ENCODE measurements at regions not wholly inside any gene's neighbourhood (a gene's known extent, or its start where the extent isn't known, plus 50 kb on each side); places are given as distances from the start of the nearest gene placed in this dataset.

DNA sequence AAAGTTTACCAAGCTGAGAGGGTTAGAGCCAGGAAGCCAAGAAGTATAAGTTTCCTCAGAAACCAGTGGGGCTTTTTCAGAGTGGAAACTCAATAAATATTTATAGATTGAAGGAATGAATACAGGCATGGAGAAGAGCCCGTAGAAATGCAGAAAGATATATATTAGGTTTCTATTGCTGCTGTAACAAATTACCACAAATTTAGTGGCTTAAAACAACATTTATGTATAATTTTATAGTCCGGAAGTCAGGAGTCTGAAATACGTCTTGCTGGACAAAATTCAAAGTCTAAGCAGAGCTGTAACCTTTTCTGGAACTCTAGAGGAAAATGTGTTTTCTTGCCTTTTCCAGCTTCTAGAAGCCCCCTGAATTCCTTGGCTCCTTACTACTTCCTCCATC, 107.3 kb upstream of the SEMA3D start:
- Histone ChIP-seq H3K4me1 (no peaks in the 10 kb centered on the region), H3K36me3 (no peaks in the 10 kb centered on the region), H3K9me3 (replicated peaks) (no peaks in the 10 kb centered on the region), H3K27ac (replicated peaks) (no peak overlapping the region), H3K4me3 (no peak overlapping the region), H3K27me3 (ENCODE audit: low read depth) (no peaks in the 10 kb centered on the region)
- intact Hi-C loops (cut with micrococcal nuclease) = no loop called here
- DNase-seq = no peak
- no peak for TF ChIP-seq CTCF (IDR thresholded peaks at IDR 0.05; ENCODE audit: borderline replicate concordance)

- no peak for DNase-seq
- Histone ChIP-seq H3K36me3 (no peaks in the 10 kb centered on the region), H3K9me3 (replicated peaks) (no peaks in the 10 kb centered on the region), H3K27me3 (ENCODE audit: low read depth) (no peaks in the 10 kb centered on the region), H3K27ac (replicated peaks) (no peak overlapping the region), H3K4me1 (no peaks in the 10 kb centered on the region), H3K4me3 (no peak overlapping the region)
- intact Hi-C loops (cut with micrococcal nuclease) = no loop called here
- TF ChIP-seq CTCF (IDR thresholded peaks at IDR 0.05; ENCODE audit: borderline replicate concordance) = no peak
Observed at GRCh38 chr7:85292908-85293576, 106.2 kb upstream of the SEMA3D start.

DNA sequence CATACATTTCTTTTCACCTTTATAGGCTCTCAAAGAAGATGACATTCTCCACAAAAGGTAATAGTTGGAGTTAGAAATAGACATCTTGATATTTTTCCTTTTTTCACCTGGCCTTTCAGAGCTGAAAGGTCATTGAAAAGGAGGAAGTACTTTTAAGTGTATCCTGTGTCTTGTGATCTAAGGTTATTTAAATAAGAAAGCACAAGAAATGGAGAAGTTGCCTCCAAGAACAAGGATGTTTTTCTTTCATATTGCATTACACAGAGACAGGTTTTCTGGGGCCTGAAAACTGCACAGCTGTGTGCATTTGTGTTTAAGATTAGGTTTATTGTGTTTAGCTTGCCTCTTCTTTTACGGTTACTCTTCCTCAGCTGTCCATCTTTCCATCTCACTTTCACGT, 103.4 kb upstream of the SEMA3D start:
- no peak for DNase-seq
- Histone ChIP-seq H3K36me3 (no peaks in the 10 kb centered on the region), H3K27me3 (ENCODE audit: low read depth) (no peaks in the 10 kb centered on the region), H3K27ac (replicated peaks) (no peak overlapping the region), H3K9me3 (replicated peaks) (no peaks in the 10 kb centered on the region), H3K4me3 (no peak overlapping the region), H3K4me1 (no peaks in the 10 kb centered on the region)
- TF ChIP-seq CTCF (IDR thresholded peaks at IDR 0.05; ENCODE audit: borderline replicate concordance) = no peak
- intact Hi-C loops (cut with micrococcal nuclease) = no loop called here

GRCh38 chr7:85289279-85289678, 102.4 kb upstream of the SEMA3D start:
- DNase-seq = no peak
- Histone ChIP-seq H3K9me3 (replicated peaks) (no peaks in the 10 kb centered on the region), H3K4me1 (no peaks in the 10 kb centered on the region), H3K36me3 (no peaks in the 10 kb centered on the region), H3K27me3 (ENCODE audit: low read depth) (no peaks in the 10 kb centered on the region), H3K4me3 (no peak overlapping the region), H3K27ac (replicated peaks) (no peak overlapping the region)
- intact Hi-C loops (cut with micrococcal nuclease) = no loop called here
- no peak for TF ChIP-seq CTCF (IDR thresholded peaks at IDR 0.05; ENCODE audit: borderline replicate concordance)

DNA sequence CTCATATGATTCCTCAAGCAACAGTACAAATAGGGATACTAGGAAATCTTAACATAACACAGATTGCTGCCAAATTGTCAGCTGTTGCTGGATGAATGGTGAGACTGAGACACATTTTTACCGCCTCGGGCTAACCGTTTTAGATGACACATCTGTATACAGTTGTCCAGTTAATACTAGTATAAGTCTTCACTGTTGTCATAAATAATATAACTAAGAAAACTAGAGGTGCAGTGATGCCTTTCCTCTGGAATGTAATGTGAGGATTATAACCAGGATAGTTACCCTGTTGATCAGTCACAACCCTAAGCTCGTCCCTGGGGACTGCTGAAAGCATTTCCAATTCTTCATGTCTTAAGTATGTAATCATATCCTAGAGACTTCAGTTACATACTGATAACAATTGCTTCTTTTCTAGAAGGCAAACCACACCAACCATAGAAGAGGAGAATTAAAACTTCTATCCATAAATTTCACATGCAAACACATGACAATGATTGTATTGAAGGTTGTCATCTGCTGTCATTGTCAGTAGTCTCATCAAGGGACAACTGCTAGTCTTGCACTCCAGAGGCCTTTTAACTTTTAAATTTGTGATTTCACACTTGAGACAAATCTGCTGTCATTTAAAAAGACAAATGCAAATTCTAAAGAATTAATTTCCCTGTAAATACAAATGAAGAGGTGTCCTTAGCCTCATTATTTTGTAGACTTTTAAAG, 100.4 kb upstream of the SEMA3D start:
- DNase-seq = no peak
- no peak overlapping the region for H3K4me3 ChIP-seq
- H3K36me3 ChIP-seq = no peaks in the 10 kb centered on the region
- no peaks in the 10 kb centered on the region for H3K4me1 ChIP-seq
- H3K9me3 ChIP-seq (replicated peaks) = no peaks in the 10 kb centered on the region
- intact Hi-C loops (cut with micrococcal nuclease) = no loop called here
- no peak for TF ChIP-seq CTCF (IDR thresholded peaks at IDR 0.05; ENCODE audit: borderline replicate concordance)
- H3K27ac ChIP-seq (replicated peaks) = no peak overlapping the region
- H3K27me3 ChIP-seq (ENCODE audit: low read depth) = no peaks in the 10 kb centered on the region

Measured in left ventricle myocardium inferior (tissue), 1 donor.